Ovary (tissue), 3 donors: ENCODE measurements at regions not wholly inside any gene's neighbourhood (a gene's known extent, or its start where the extent isn't known, plus 50 kb on each side); places are given as distances from the start of the nearest gene placed in this dataset.
"Not testable (repeated sequence)": the region's sequence is repeated elsewhere in the genome, so short reads cannot be mapped to it uniquely, and the experiment has no call there.

ENCODE experiments used
- CTCF ChIP-seq, 3 donors: fragments of 450-650 bp in 2 of 3; fragments of 200-600 bp in 1 of 3; IDR thresholded peaks; one replicate each; pipeline versions ENCODE4 v1.5.1 to v1.8.0; 2016 to 2022; ENCODE audit warnings: antibody characterized with exemption in 3 of 3, mild to moderate bottlenecking in 1 of 3
- EP300 ChIP-seq: sonication (generic); formaldehyde crosslinking; IDR thresholded peaks from one replicate; pipeline ENCODE4 v1.6.1; 2017; ENCODE audit warnings: antibody characterized with exemption
- POLR2A ChIP-seq: fragments of 450-650 bp; IDR thresholded peaks from one replicate; pipeline ENCODE4 v1.6.1; 2017; ENCODE audit warnings: antibody characterized with exemption, mild to moderate bottlenecking, moderate library complexity
- donor health status: DM: no; HTN: no; CAD: no.

GRCh38 chr1:178043940-178044339, 50.0 kb upstream of the RASAL2 start:
- not testable (repeated sequence) for TF ChIP-seq POLR2A; CTCF (IDR thresholded peaks at IDR 0.05); EP300
